Adrenal gland (tissue), 9 donors: ENCODE measurements at regions not wholly inside any gene's neighbourhood (a gene's known extent, or its start where the extent isn't known, plus 50 kb on each side); places are given as distances from the start of the nearest gene placed in this dataset.

ENCODE experiments used
- DNase-seq, 7 donors: peaks; one replicate each; pipeline ENCODE4 v3.0.0-alpha.2; 2019 to 2020
- H3K27ac ChIP-seq, 5 donors: fragments of 200-600 bp; sonication (generic) in 4 of 5; 1 replicate in 3 of 5; 2 replicates in 2 of 5; pipeline versions ENCODE4 v1.5.1 to v1.8.0; 2016 to 2020; ENCODE audit warnings: mild to moderate bottlenecking in 1 of 5
- H3K27me3 ChIP-seq: fragments of 200-600 bp; 2 replicates; pipeline ENCODE4 v1.8.0; 2021
- H3K36me3 ChIP-seq, 2 donors: fragments of 200-600 bp; replicated peaks in 1 of 2; 1 replicate in 1 of 2; 2 replicates in 1 of 2; pipeline versions ENCODE4 v1.5.1 to v1.8.0; 2018 to 2022
- H3K4me1 ChIP-seq, 2 donors: fragments of 200-600 bp; replicated peaks in 1 of 2; 1 replicate in 1 of 2; 2 replicates in 1 of 2; pipeline versions ENCODE4 v1.5.1 to v1.8.0; 2018 to 2021
- H3K4me3 ChIP-seq, 4 donors: fragments of 200-600 bp; sonication (generic) in 3 of 4; one replicate each; pipeline ENCODE4 v1.5.1; 2016 to 2018
- H3K9me3 ChIP-seq, 3 donors: fragments of 200-600 bp; sonication (generic) in 1 of 3; replicated peaks in 1 of 3; 1 replicate in 2 of 3; 2 replicates in 1 of 3; pipeline versions ENCODE4 v1.5.1 to v1.8.0; 2016 to 2021
- POLR2A ChIP-seq, 2 donors: fragments of 450-650 bp; IDR thresholded peaks; one replicate each; pipeline ENCODE4 v1.6.1; 2017; ENCODE audit warnings: antibody characterized with exemption in 2 of 2, mild to moderate bottlenecking in 2 of 2, moderate library complexity in 1 of 2
- WGBS, 4 donors: extraction: QIAGEN DNeasy Blood & Tissue Kit in 2 of 4; methylation state at CpG; one replicate each; pipeline versions ENCODE4 v1.1.5 to v1.1.7; 2013 to 2017; 5-methylcytosine and 5-hydroxymethylcytosine counted together
- intact Hi-C, 2 donors: fragments of 100-400 bp; cut with DNase I; formaldehyde crosslinking; loops; one replicate each; pipeline versions ENCODE4 v1.14.1 to v1.15.0; 2022 to 2023
- TF ChIP-seq, protein P1 (sequence below), 6 experiments: fragments of 450-650 bp in 4 of 6; fragments of 200-600 bp in 2 of 6; sonication (generic) in 1 of 6; IDR thresholded peaks; 1 replicate in 5 of 6; 2 replicates in 1 of 6; pipeline versions ENCODE4 v1.5.1 to v1.8.0; 2016 to 2021; ENCODE audit warnings: antibody characterized with exemption in 6 of 6, mild to moderate bottlenecking in 2 of 6, moderate library complexity in 1 of 6
- donor health status: healthy with polysubstance abuse.
- donor health status: Bipolar disorder and iron deficiency.
- donor health status: DM: yes; HTN: yes; CAD: no.
- donor health status: DM: no; HTN: no; CAD: no.
- donor health status: DM: no; HTN: no; CAD: no.

DNA sequence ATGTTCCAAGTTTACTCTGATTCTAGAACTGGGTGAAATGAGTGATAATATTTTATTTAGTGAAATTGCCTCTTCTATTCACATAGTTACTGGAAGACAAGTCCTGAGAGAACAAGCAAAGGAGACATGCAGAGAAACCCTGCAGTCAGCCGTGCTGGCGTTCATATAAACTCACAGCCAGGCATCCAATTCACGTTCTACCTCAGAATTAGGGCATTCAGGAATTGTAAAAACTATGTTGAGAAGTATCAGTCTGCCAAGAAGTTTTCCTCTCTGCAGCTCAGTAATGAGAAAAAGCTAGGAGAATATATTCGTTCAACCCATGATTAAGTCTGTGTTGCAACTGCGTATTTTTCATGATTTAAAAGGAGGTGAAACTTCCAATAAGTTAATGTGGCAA, 156.2 kb upstream of the DSEL start:
- Histone ChIP-seq H3K36me3 (no peaks in the 10 kb centered on the region), H3K4me1 (no peaks in the 10 kb centered on the region), H3K27ac (no peak overlapping the region), H3K4me3 (no peak overlapping the region), H3K9me3 (no peaks in the 10 kb centered on the region), H3K27me3 (no peaks in the 10 kb centered on the region)
- WGBS, 4 donors: 72 to 81% (median 75%) methylated on average over 5 of the region's 5 CpGs
- TF ChIP-seq POLR2A (IDR thresholded peaks at IDR 0.05): no peak
- TF ChIP-seq, protein P1, sequence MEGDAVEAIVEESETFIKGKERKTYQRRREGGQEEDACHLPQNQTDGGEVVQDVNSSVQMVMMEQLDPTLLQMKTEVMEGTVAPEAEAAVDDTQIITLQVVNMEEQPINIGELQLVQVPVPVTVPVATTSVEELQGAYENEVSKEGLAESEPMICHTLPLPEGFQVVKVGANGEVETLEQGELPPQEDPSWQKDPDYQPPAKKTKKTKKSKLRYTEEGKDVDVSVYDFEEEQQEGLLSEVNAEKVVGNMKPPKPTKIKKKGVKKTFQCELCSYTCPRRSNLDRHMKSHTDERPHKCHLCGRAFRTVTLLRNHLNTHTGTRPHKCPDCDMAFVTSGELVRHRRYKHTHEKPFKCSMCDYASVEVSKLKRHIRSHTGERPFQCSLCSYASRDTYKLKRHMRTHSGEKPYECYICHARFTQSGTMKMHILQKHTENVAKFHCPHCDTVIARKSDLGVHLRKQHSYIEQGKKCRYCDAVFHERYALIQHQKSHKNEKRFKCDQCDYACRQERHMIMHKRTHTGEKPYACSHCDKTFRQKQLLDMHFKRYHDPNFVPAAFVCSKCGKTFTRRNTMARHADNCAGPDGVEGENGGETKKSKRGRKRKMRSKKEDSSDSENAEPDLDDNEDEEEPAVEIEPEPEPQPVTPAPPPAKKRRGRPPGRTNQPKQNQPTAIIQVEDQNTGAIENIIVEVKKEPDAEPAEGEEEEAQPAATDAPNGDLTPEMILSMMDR (IDR thresholded peaks at IDR 0.05): no peak
- intact Hi-C loops: no loop called here
- no peak for DNase-seq

DNA sequence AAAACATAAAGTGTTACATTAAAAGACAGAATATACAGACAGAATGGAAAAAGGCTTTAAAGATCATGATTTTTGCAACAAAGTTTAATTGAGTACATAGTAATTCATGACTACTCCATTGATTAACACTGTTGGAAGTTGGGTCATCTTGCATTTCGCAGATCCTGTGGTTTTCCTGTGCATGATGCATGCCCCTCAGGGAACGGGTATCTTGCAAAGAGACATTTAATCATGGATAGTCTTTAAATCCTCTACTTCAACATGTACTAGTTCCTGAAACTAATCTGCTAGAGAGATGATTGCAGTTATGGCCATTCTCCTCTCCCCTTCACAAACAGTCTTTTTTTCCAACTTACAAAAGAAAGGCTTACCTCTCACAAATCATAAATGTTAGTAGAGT, 155.6 kb upstream of the DSEL start:
- 60 to 70% (median 65%) methylated on average over 2 of the region's 2 CpGs for WGBS, 4 donors

DNA sequence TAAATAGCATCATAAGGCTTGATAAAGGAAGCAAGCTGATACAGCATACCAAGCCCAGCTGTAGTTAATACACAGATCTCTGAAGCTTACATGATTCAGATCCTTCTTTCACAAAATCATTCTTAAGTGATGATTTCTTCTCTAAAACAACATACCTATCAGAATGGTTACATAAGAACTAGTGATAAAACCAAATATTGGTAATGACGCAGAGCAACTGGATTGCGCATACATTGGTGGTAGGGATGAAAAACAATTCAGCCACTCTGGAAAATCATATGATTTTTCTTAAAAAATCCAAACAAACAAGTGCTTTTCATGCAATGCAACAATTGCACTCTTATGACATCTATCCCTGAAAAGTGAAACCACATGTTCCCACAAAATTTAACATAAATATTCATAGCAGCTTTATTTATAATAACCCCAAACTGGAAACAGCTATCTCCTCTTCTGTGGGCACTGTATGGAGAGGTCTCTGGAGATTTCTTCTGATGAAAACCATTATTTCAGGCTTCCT, 153.6 kb upstream of the DSEL start:
- DNase-seq: no peak
- Histone ChIP-seq H3K9me3 (no peaks in the 10 kb centered on the region), H3K27me3 (no peaks in the 10 kb centered on the region), H3K27ac (no peak overlapping the region), H3K4me3 (no peak overlapping the region), H3K4me1 (no peaks in the 10 kb centered on the region), H3K36me3 (no peaks in the 10 kb centered on the region)
- intact Hi-C loops: no loop called here
- 86 to 92% (median 88%) methylated on average over 2 of the region's 2 CpGs for WGBS, 4 donors
- TF ChIP-seq, protein P1 (IDR thresholded peaks at IDR 0.05): no peak
- no peak for TF ChIP-seq POLR2A (IDR thresholded peaks at IDR 0.05)

More for the DNA sequence above, 155.6 kb upstream of the DSEL start:
- no peak for DNase-seq
- H3K9me3 ChIP-seq: no peaks in the 10 kb centered on the region
- intact Hi-C loops: no loop called here
- no peaks in the 10 kb centered on the region for H3K27me3 ChIP-seq
- H3K27ac ChIP-seq: no peak overlapping the region
- H3K4me3 ChIP-seq: no peak overlapping the region
- H3K4me1 ChIP-seq: no peaks in the 10 kb centered on the region
- TF ChIP-seq, protein P1 (IDR thresholded peaks at IDR 0.05): no peak
- no peak for TF ChIP-seq POLR2A (IDR thresholded peaks at IDR 0.05)
- no peaks in the 10 kb centered on the region for H3K36me3 ChIP-seq

DNA sequence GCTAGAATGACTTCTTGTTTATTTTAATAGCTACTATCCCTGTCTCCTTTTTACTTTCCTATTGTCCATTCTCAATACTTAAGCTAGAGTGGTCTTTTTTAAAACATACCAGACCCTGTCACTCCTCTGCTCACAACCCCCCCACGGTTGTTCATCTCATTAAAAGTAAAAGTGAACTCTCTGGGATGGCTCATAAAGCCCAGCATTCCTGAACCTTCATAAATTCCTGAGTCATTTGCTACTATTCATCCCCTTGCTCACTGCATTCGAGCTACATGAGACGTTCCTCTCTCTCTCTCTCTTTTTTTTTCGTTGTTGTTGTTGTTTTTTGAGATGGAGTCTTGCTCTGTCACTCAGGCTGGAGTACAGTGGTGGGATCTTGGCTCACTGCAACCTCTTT, 148.7 kb upstream of the DSEL start:
- no peaks in the 10 kb centered on the region for H3K27me3 ChIP-seq
- H3K4me1 ChIP-seq: no peaks in the 10 kb centered on the region
- WGBS, 4 donors: 46 to 58% (median 50%) methylated on average over 4 of the region's 4 CpGs
- H3K27ac ChIP-seq: no peak overlapping the region
- no peak overlapping the region for H3K4me3 ChIP-seq
- no peaks in the 10 kb centered on the region for H3K9me3 ChIP-seq
- intact Hi-C loops: no loop called here
- TF ChIP-seq, protein P1 (IDR thresholded peaks at IDR 0.05): no peak
- no peak for TF ChIP-seq POLR2A (IDR thresholded peaks at IDR 0.05)
- no peaks in the 10 kb centered on the region for H3K36me3 ChIP-seq
- no peak for DNase-seq
